GM06990 (cell line): ENCODE measurements at regions not wholly inside any gene's neighbourhood (a gene's known extent, or its start where the extent isn't known, plus 50 kb on each side); places are given as distances from the start of the nearest gene placed in this dataset.

Experiments
- DNase-seq: peaks from one replicate; pipeline ENCODE4 v3.0.0-alpha.2; 2011; ENCODE audit not compliant: insufficient read length; ENCODE audit errors: extremely low read depth
- H3K27me3 ChIP-seq: replicated peaks from 2 replicates; pipeline ENCODE4 v1.6.0; 2011; ENCODE audit warnings: low read length; ENCODE audit not compliant: control insufficient read depth, insufficient read depth
- H3K36me3 ChIP-seq: 2 replicates; pipeline ENCODE4 v1.5.1; 2011; ENCODE audit warnings: low read length; ENCODE audit not compliant: control insufficient read depth, insufficient read depth
- H3K4me3 ChIP-seq: replicated peaks from 2 replicates; pipeline ENCODE4 v1.5.1; 2011; ENCODE audit warnings: low read depth, mild to moderate bottlenecking, control low read depth, low read length
- TF ChIP-seq, protein P1 (sequence below): IDR thresholded peaks from 2 replicates; pipeline ENCODE4 v1.5.1; 2011; ENCODE audit warnings: low read length, control low read depth, mild to moderate bottlenecking, inconsistent platforms; ENCODE audit not compliant: insufficient read depth, poor library complexity, severe bottlenecking

DNA sequence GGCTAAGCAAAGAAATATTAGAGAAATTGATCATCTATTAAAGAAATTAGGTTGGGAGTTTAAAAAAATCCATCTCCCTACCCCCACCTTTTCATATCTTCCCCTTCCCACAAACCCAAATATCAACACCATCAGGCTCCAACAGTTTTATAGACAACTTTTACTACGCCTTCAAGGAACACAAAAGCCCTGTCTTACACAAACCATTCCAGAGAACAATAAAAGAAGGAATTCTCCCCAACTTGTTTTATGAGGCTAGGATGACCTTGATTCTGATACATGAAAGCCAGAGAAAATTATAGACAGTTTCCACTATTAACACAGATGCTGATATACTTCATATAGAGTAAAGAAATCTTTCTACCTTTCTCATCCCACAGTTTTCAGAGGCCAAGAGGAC is 211.6 kb downstream of the OSR1 start:
- no peak overlapping the region for H3K4me3 ChIP-seq
- no peaks in the 10 kb centered on the region for H3K36me3 ChIP-seq
- TF ChIP-seq, protein P1, sequence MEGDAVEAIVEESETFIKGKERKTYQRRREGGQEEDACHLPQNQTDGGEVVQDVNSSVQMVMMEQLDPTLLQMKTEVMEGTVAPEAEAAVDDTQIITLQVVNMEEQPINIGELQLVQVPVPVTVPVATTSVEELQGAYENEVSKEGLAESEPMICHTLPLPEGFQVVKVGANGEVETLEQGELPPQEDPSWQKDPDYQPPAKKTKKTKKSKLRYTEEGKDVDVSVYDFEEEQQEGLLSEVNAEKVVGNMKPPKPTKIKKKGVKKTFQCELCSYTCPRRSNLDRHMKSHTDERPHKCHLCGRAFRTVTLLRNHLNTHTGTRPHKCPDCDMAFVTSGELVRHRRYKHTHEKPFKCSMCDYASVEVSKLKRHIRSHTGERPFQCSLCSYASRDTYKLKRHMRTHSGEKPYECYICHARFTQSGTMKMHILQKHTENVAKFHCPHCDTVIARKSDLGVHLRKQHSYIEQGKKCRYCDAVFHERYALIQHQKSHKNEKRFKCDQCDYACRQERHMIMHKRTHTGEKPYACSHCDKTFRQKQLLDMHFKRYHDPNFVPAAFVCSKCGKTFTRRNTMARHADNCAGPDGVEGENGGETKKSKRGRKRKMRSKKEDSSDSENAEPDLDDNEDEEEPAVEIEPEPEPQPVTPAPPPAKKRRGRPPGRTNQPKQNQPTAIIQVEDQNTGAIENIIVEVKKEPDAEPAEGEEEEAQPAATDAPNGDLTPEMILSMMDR: no peak
- no peaks in the 10 kb centered on the region for H3K27me3 ChIP-seq
- DNase-seq: no peak

- DNase-seq: no peak
Observed at GRCh38 chr2:19141234-19142004, 217.0 kb downstream of the OSR1 start.

DNA sequence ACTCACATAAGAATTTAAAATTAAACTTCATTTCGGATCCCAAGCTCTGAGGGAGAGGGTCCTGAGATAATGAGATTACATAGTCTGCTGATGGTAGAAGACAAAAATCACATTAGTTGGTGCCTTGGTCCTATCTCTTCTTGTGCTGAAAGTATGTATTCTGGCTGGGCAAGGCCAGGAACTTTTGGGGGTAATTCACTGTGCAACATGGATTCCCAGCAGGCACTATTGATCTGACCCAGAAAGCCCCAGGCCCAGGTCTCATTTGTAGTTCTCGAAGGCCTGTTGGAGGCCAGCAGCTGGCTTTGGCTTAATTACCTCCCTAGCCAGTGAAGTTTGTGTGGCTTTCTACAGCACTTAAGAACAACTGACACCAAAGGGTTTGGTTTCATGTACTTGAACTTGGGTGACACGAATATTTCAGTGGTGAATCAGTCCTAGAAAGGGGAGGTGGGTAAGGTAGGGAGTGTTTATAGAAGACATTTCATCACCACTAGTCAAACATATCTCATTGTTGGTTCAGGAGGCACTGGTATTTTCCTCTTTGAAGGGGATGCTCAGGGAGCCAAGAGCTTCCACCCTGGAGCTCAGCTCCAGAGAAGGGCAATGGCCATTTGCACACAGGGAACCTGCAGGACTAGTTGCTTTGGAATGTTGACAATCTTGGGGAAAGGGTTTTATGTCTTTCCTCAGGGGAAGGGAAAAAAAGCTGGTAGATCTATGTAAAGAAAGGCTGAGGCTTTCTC is 217.8 kb downstream of the OSR1 start:
- TF ChIP-seq, protein P1: no peak
- H3K36me3 ChIP-seq: no peaks in the 10 kb centered on the region
- no peaks in the 10 kb centered on the region for H3K27me3 ChIP-seq
- DNase-seq: no peak
- H3K4me3 ChIP-seq: no peak overlapping the region

More at GRCh38 chr2:19141234-19142004, 217.0 kb downstream of the OSR1 start:
- TF ChIP-seq, protein P1: no peak
- Histone ChIP-seq H3K36me3 (no peaks in the 10 kb centered on the region), H3K4me3 (no peak overlapping the region), H3K27me3 (no peaks in the 10 kb centered on the region)

- no peak for DNase-seq
Observed at GRCh38 chr2:19139386-19139785, 219.0 kb downstream of the OSR1 start.

DNA sequence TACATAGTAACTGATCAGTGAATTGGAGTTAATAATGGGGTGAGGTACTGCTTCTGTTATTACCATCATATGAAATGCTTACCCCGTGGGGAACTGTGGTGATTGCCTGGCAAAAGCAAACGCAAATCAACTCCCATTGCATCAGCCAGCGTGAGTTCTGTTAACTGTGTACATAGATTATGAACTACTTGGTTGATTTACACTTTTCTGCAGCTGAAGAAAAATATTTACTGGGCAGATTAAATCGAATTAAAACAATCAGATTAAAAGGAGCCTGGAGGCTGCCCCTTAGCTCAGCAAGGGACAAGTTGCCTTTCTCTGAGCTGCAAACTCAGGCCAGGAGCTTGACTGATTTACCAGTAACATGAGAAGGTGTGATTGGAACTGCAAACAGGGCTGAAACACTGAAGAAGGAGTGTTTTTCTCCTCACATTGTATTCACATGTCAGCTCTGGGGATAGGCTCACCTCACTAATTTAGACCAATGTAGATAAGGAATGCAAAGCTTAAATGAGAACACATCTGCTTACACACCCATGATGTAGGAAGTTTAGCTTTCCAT is 220.1 kb downstream of the OSR1 start:
- no peak overlapping the region for H3K4me3 ChIP-seq
- TF ChIP-seq, protein P1: no peak
- no peaks in the 10 kb centered on the region for H3K27me3 ChIP-seq
- no peak for DNase-seq
- no peaks in the 10 kb centered on the region for H3K36me3 ChIP-seq

More at GRCh38 chr2:19139386-19139785, 219.0 kb downstream of the OSR1 start:
- H3K4me3 ChIP-seq: no peak overlapping the region
- H3K36me3 ChIP-seq: no peaks in the 10 kb centered on the region
- H3K27me3 ChIP-seq: no peaks in the 10 kb centered on the region
- TF ChIP-seq, protein P1: no peak
